Neutrophil (primary cell): ENCODE measurements at regions not wholly inside any gene's neighbourhood (a gene's known extent, or its start where the extent isn't known, plus 50 kb on each side); places are given as distances from the start of the nearest gene placed in this dataset.

ENCODE experiments used
- H3K27ac ChIP-seq: fragments of 200-600 bp; sonication (generic); 2 replicates; pipeline ENCODE4 v1.5.1; 2016; ENCODE audit warnings: mild to moderate bottlenecking, moderate library complexity
- H3K27me3 ChIP-seq: fragments of 200-600 bp; sonication (generic); 2 replicates; pipeline ENCODE4 v1.6.0; 2016; ENCODE audit warnings: mild to moderate bottlenecking
- H3K36me3 ChIP-seq: fragments of 200-600 bp; sonication (generic); 2 replicates; pipeline ENCODE4 v1.5.1; 2017
- H3K4me1 ChIP-seq, 2 experiments: fragments of 200-600 bp in 1 of 2; sonication (generic) in 1 of 2; 1 replicate in 1 of 2; 2 replicates in 1 of 2; pipeline versions ENCODE4 v1.5.1 to v1.6.1; 2013 to 2016; ENCODE audit warnings: low read depth in 1 of 2, low read length in 1 of 2, mild to moderate bottlenecking in 1 of 2, moderate library complexity in 1 of 2; ENCODE audit not compliant: control insufficient read depth in 1 of 2, insufficient read depth in 1 of 2
- H3K4me3 ChIP-seq, 2 experiments: fragments of 200-600 bp in 1 of 2; sonication (generic) in 1 of 2; 1 replicate in 1 of 2; 2 replicates in 1 of 2; pipeline ENCODE4 v1.5.1; 2013 to 2016; ENCODE audit warnings: low read depth in 1 of 2, low read length in 1 of 2, mild to moderate bottlenecking in 1 of 2, moderate library complexity in 1 of 2
- H3K9me3 ChIP-seq: fragments of 200-600 bp; sonication (generic); 2 replicates; pipeline ENCODE4 v1.5.1; 2016
- TF ChIP-seq, protein P1 (sequence below): fragments of 200-600 bp; sonication (generic); IDR thresholded peaks from 2 replicates; pipeline ENCODE4 v1.5.1; 2016; ENCODE audit warnings: antibody characterized with exemption

DNA sequence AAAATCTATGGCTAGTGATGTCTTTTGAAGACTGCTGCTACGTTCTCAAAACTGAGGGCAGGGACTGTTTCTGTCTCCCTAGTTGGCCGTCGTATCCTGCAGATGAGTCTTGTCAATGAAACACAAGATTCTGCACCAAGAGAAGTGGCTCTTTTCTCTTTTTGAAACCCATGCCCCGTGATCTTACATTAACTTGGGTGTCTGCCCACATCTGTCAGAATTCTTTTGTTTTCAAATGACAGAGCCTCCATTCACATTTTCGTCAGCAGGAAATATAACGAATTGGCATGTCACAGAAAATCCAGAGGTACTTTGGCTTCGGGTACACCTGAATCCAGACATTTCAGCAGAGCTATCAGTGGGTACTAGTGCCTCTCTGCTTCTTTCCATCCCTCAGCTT, 331.3 kb upstream of the PROK2 start:
- Histone ChIP-seq H3K27ac (no peak overlapping the region), H3K4me3 (no peak overlapping the region), H3K9me3 (no peaks in the 10 kb centered on the region), H3K36me3 (no peaks in the 10 kb centered on the region), H3K4me1 (no peaks in the 10 kb centered on the region), H3K27me3 (no peaks in the 10 kb centered on the region)
- TF ChIP-seq, protein P1, sequence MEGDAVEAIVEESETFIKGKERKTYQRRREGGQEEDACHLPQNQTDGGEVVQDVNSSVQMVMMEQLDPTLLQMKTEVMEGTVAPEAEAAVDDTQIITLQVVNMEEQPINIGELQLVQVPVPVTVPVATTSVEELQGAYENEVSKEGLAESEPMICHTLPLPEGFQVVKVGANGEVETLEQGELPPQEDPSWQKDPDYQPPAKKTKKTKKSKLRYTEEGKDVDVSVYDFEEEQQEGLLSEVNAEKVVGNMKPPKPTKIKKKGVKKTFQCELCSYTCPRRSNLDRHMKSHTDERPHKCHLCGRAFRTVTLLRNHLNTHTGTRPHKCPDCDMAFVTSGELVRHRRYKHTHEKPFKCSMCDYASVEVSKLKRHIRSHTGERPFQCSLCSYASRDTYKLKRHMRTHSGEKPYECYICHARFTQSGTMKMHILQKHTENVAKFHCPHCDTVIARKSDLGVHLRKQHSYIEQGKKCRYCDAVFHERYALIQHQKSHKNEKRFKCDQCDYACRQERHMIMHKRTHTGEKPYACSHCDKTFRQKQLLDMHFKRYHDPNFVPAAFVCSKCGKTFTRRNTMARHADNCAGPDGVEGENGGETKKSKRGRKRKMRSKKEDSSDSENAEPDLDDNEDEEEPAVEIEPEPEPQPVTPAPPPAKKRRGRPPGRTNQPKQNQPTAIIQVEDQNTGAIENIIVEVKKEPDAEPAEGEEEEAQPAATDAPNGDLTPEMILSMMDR: no peak

DNA sequence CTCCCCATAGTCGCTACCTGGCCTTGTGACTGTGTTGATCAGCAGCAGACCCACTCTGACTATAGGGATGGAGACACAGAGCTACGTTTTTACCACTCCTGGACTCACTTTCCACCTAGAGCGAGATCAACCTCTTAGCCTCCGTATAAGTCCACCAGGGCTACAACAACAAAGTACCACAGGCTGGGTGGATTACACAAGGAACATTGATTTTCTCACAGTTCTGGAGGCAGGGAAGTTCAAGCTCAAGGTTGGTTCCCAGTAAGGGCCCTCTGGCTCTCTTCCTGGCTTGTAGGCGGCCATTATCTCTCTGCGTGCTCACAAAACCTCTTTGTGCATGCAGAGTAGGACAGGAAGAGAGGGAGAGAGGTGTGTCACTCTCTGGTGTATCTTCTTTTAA, 330.4 kb upstream of the PROK2 start:
- H3K27ac ChIP-seq: no peak overlapping the region
- H3K9me3 ChIP-seq: no peaks in the 10 kb centered on the region
- no peaks in the 10 kb centered on the region for H3K4me1 ChIP-seq
- no peaks in the 10 kb centered on the region for H3K36me3 ChIP-seq
- H3K27me3 ChIP-seq: no peaks in the 10 kb centered on the region
- H3K4me3 ChIP-seq: no peak overlapping the region
- TF ChIP-seq, protein P1: no peak

DNA sequence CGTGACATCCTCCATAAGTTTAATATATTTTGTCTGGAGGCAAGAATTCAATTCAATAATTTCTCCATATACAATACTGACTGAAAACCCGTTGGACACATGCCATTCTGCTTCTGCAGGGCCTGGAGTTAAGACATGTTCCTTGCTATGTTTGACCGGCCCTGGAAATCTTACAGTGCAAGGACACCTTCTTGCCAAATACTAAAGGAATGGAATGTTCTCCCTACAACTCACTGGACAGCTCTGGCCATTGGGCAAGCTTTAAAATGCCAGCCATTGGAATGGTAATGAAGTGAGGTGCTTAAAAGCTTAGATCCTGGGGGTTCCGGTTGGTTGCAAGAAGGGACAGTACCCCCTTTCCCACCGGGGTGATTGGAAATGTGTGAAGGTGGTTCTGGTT, 329.8 kb upstream of the PROK2 start:
- no peak overlapping the region for H3K27ac ChIP-seq
- H3K27me3 ChIP-seq: no peaks in the 10 kb centered on the region
- H3K4me3 ChIP-seq: no peak overlapping the region
- TF ChIP-seq, protein P1: no peak
- no peaks in the 10 kb centered on the region for H3K9me3 ChIP-seq
- no peaks in the 10 kb centered on the region for H3K36me3 ChIP-seq
- H3K4me1 ChIP-seq: no peaks in the 10 kb centered on the region

DNA sequence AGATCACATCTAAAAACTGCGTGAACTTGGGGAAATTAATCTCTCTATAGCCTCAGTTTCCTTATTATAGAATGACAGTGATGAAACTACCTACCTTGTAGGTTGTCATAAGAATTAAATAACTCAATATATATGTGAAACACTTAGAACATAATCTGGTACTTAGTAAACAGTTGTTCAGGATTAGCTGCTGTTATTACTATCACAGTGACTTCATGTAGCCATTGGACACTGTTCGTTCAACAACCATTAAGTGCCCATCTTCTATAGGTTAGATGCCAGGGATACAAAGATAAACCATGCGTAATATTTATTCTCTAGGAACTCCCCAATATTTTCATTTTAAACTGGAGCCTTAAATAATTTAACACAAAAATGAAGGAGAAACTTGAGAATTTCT, 329.0 kb upstream of the PROK2 start:
- Histone ChIP-seq H3K9me3 (no peaks in the 10 kb centered on the region), H3K36me3 (no peaks in the 10 kb centered on the region), H3K4me3 (no peak overlapping the region), H3K27me3 (no peaks in the 10 kb centered on the region), H3K4me1 (no peaks in the 10 kb centered on the region), H3K27ac (no peak overlapping the region)
- TF ChIP-seq, protein P1: no peak

DNA sequence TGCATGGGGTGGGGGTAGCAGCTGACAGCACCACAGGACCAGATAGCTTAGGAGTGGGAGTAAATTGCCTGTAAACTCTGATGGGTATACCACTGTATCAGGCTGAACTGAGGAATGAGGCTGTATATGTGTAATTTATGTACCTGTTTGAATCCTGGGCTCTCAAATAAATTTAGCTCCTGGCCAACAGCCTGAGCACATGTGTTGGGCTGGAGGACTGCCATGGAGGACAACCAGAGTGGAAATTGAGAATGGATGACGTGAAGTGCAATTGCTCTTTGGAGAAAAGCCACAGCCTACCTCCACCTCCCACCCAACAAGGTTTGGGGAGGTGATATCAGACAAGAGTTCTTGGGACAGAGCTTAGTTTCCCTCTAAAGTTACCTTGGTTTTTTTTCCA, 328.6 kb upstream of the PROK2 start:
- TF ChIP-seq, protein P1: no peak
- Histone ChIP-seq H3K4me1 (no peaks in the 10 kb centered on the region), H3K36me3 (no peaks in the 10 kb centered on the region), H3K27me3 (no peaks in the 10 kb centered on the region), H3K27ac (no peak overlapping the region), H3K4me3 (no peak overlapping the region), H3K9me3 (no peaks in the 10 kb centered on the region)

DNA sequence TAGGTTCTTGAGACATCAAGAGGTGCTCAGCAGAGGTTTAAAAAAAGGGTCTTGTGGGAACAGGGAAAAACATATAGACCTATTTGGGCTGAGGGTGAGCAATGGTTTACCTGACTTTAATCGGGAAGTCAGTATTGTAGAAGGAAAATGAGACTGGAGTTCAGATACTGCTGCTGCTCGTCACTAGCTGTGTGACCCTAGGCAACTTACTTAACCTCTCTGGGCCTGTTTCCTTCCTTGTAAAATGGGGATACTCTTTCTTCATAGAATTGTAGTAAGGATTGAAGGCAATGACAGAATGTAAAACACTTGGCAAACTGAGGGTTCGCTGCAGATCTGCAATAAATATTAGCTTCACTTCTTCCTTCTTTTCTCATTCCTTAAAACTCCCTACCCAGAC, 327.5 kb upstream of the PROK2 start:
- no peaks in the 10 kb centered on the region for H3K9me3 ChIP-seq
- H3K4me3 ChIP-seq: no peak overlapping the region
- no peak overlapping the region for H3K27ac ChIP-seq
- no peaks in the 10 kb centered on the region for H3K36me3 ChIP-seq
- TF ChIP-seq, protein P1: no peak
- no peaks in the 10 kb centered on the region for H3K4me1 ChIP-seq
- H3K27me3 ChIP-seq: no peaks in the 10 kb centered on the region
